Body of pancreas (tissue), 4 donors: ENCODE measurements at regions not wholly inside any gene's neighbourhood (a gene's known extent, or its start where the extent isn't known, plus 50 kb on each side); places are given as distances from the start of the nearest gene placed in this dataset.

Experiments used
- POLR2A ChIP-seq, 3 donors: fragments of 450-650 bp; IDR thresholded peaks; one replicate each; pipeline ENCODE4 v1.6.1; 2016; ENCODE audit warnings: antibody characterized with exemption in 3 of 3, mild to moderate bottlenecking in 2 of 3
- TF ChIP-seq, protein P1 (sequence below), 7 experiments: fragments of 450-650 bp in 4 of 7; fragments of 200-600 bp in 3 of 7; sonication (generic) in 3 of 7; IDR thresholded peaks; one replicate each; pipeline ENCODE4 v1.5.1; 2016 to 2019; ENCODE audit warnings: antibody characterized with exemption in 7 of 7

GRCh38 chr6:152846825-152847224, 96.2 kb downstream of the VIP start:
- no peak for TF ChIP-seq POLR2A (IDR thresholded peaks at IDR 0.05)
- TF ChIP-seq, protein P1, sequence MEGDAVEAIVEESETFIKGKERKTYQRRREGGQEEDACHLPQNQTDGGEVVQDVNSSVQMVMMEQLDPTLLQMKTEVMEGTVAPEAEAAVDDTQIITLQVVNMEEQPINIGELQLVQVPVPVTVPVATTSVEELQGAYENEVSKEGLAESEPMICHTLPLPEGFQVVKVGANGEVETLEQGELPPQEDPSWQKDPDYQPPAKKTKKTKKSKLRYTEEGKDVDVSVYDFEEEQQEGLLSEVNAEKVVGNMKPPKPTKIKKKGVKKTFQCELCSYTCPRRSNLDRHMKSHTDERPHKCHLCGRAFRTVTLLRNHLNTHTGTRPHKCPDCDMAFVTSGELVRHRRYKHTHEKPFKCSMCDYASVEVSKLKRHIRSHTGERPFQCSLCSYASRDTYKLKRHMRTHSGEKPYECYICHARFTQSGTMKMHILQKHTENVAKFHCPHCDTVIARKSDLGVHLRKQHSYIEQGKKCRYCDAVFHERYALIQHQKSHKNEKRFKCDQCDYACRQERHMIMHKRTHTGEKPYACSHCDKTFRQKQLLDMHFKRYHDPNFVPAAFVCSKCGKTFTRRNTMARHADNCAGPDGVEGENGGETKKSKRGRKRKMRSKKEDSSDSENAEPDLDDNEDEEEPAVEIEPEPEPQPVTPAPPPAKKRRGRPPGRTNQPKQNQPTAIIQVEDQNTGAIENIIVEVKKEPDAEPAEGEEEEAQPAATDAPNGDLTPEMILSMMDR (IDR thresholded peaks at IDR 0.05), result no peak
